SK-N-SH treated with all-trans-retinoic acid at 6 μM for 48 hours (cell line): ENCODE measurements at regions not wholly inside any gene's neighbourhood (a gene's known extent, or its start where the extent isn't known, plus 50 kb on each side); places are given as distances from the start of the nearest gene placed in this dataset.

ENCODE experiments used
- CREB5 ChIP-seq: fragments of 250-450 bp; sonication (Bioruptor Pico); IDR thresholded peaks from 2 replicates; pipeline ENCODE4 v1.5.1; 2020; ENCODE audit warnings: low read depth, mild to moderate bottlenecking, moderate library complexity
- PPARA ChIP-seq: fragments of 250-450 bp; sonication (Bioruptor Pico); IDR thresholded peaks from 2 replicates; pipeline ENCODE4 v1.5.0; 2020; ENCODE audit warnings: mild to moderate bottlenecking, borderline replicate concordance
- ZFP30 ChIP-seq: fragments of 450-650 bp; formaldehyde crosslinking; IDR thresholded peaks from 2 replicates; pipeline ENCODE4 v1.5.0; 2022; ENCODE audit warnings: mild to moderate bottlenecking, moderate library complexity
- ZNF565 ChIP-seq: fragments of 450-650 bp; formaldehyde crosslinking; conservative IDR thresholded peaks from 2 replicates; pipeline ENCODE4 v1.5.0; 2020; ENCODE audit warnings: low read depth, mild to moderate bottlenecking, moderate library complexity
- TF ChIP-seq, protein P1 (sequence below): fragments of 250-450 bp; sonication (Bioruptor Pico); IDR thresholded peaks from 2 replicates; pipeline ENCODE4 v1.8.0; 2020; ENCODE audit warnings: mild to moderate bottlenecking, moderate library complexity, borderline replicate concordance

DNA sequence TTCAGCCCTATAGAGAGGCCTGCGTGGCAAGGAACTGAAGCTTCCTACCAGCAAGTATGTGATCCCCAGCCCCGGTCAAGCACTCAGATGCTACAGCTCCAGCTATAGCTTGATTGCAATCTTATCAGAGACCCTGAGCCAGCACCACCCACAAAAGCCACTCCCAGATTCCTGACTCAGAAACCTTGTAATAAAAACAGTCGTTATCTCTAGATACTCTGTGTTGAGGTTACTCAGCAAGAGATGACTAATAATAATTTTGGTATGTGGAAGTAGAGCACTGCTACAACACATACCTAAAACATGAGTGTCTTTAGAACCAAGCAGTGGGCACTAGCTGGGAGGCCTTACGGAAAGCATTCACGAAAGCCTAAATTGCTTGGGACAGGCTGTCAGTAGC, 216.9 kb downstream of the UXS1 start:
- TF ChIP-seq, protein P1, sequence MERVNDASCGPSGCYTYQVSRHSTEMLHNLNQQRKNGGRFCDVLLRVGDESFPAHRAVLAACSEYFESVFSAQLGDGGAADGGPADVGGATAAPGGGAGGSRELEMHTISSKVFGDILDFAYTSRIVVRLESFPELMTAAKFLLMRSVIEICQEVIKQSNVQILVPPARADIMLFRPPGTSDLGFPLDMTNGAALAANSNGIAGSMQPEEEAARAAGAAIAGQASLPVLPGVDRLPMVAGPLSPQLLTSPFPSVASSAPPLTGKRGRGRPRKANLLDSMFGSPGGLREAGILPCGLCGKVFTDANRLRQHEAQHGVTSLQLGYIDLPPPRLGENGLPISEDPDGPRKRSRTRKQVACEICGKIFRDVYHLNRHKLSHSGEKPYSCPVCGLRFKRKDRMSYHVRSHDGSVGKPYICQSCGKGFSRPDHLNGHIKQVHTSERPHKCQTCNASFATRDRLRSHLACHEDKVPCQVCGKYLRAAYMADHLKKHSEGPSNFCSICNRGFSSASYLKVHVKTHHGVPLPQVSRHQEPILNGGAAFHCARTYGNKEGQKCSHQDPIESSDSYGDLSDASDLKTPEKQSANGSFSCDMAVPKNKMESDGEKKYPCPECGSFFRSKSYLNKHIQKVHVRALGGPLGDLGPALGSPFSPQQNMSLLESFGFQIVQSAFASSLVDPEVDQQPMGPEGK (CRISPR knock-in tag) = no peak
- TF ChIP-seq PPARA (no peak), ZNF565 (CRISPR knock-in tag) (no peak), CREB5 (no peak), ZFP30 (CRISPR knock-in tag) (no peak)
